Naive B cell (primary cell): ENCODE measurements at regions not wholly inside any gene's neighbourhood (a gene's known extent, or its start where the extent isn't known, plus 50 kb on each side); places are given as distances from the start of the nearest gene placed in this dataset.
"Not testable (repeated sequence)": the region's sequence is repeated elsewhere in the genome, so short reads cannot be mapped to it uniquely, and the experiment has no call there.

Experiments
- ATAC-seq, 2 donors: fragments of 150-1000 bp; cut with Tn5 transposase; 2 replicates each; pipeline ENCODE4 v1.10.0; 2021; ENCODE audit warnings: low read depth in 2 of 2, mild to moderate bottlenecking in 2 of 2, moderate library complexity in 2 of 2
- DNase-seq: peaks from one replicate; pipeline ENCODE4 v3.0.0; 2022
- H3K27ac Mint-ChIP-seq, 6 donors: one replicate each; pipeline ENCODE4 v1.8.0; 2020 to 2022; ENCODE audit warnings: mild to moderate bottlenecking in 6 of 6, mixed read lengths in 6 of 6, moderate library complexity in 5 of 6, inconsistent platforms in 2 of 6
- H3K27me3 Mint-ChIP-seq, 3 donors: one replicate each; pipeline ENCODE4 v1.8.0; 2021 to 2022; ENCODE audit warnings: mixed read lengths in 3 of 3, mild to moderate bottlenecking in 1 of 3
- H3K36me3 Mint-ChIP-seq, 2 donors: one replicate each; pipeline ENCODE4 v1.8.0; 2020 to 2022; ENCODE audit warnings: mixed read lengths in 2 of 2, inconsistent platforms in 1 of 2, mild to moderate bottlenecking in 1 of 2
- H3K4me1 Mint-ChIP-seq, 3 donors: one replicate each; pipeline ENCODE4 v1.8.0; 2020 to 2022; ENCODE audit warnings: mixed read lengths in 3 of 3, inconsistent platforms in 1 of 3, mild to moderate bottlenecking in 1 of 3, moderate library complexity in 1 of 3
- H3K4me3 Mint-ChIP-seq, 8 donors: one replicate each; pipeline ENCODE4 v1.8.0; 2020 to 2022; ENCODE audit warnings: mild to moderate bottlenecking in 8 of 8, mixed read lengths in 8 of 8, moderate library complexity in 8 of 8, inconsistent platforms in 2 of 8
- H3K9me3 Mint-ChIP-seq, 7 donors: one replicate each; pipeline ENCODE4 v1.8.0; 2020 to 2022; ENCODE audit warnings: mixed read lengths in 7 of 7, mild to moderate bottlenecking in 5 of 7, inconsistent platforms in 2 of 7, moderate library complexity in 1 of 7

- Mint-ChIP-seq H3K36me3 (no peaks in the 10 kb centered on the region), H3K4me3 (no peak overlapping the region), H3K27me3 (peaks cover 0 to 6% (median 5%) of the 10 kb centered on the region in 3 donors), H3K27ac (peak overlapping the region in 4 of 6 donors; percentile 42 to 85 (median 59)), H3K9me3 (no peaks in the 10 kb centered on the region), H3K4me1 (peaks cover 0 to 5% (median 4%) of the 10 kb centered on the region in 3 donors)
- ATAC-seq (peak in 1 of 2 donors; percentile 46), DNase-seq (no peak)
These were observed 67.3 kb upstream of the DDR1 start for GRCh38 chr6:30816791-30817739.

- not testable (repeated sequence) for ATAC-seq, H3K27me3 Mint-ChIP-seq, H3K4me3 Mint-ChIP-seq, H3K4me1 Mint-ChIP-seq, H3K27ac Mint-ChIP-seq, DNase-seq, H3K9me3 Mint-ChIP-seq, H3K36me3 Mint-ChIP-seq
These were observed 68.0 kb upstream of the DDR1 start for GRCh38 chr6:30816296-30816695.

DNA sequence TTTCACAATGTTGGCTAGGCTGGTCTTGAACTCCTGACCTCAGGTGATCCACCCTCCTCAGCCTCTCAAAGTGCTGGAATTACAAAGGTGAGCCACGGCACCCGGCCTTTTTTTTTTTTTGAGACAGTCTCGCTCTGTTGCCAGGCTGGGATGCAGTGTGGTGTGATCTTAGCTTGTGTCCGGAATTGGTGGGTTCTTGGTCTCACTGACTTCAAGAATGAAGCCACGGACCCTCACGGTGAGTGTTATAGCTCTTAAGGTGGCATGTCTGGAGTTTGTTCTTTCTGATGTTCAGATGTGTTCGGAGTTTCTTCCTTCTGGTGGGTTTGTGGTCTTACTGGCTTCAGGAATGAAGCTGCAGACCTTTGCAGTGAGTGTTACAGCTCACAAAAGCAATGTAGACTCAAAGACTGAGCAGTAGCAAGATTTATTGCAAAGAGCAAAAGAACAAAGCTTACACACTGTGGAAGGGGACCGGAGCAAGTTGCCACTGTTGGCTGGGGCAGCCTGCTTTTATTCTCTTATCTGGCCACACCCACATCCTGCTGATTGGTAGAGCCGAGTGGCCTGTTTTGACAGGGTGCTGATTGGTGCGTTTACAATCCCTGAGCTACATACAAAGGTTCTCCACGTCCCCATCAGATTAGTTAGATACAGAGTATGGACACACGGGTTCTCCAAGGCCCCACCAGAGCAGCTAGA lies 69.1 kb upstream of the DDR1 start:
- not testable (repeated sequence) for ATAC-seq, H3K27me3 Mint-ChIP-seq, H3K36me3 Mint-ChIP-seq, H3K9me3 Mint-ChIP-seq, H3K27ac Mint-ChIP-seq, DNase-seq
- peak overlapping the region in 1 of 8 donors; percentile 8 for H3K4me3 Mint-ChIP-seq
- H3K4me1 Mint-ChIP-seq = peaks cover 10 to 15% (median 12%) of the 10 kb centered on the region in 3 donors

DNA sequence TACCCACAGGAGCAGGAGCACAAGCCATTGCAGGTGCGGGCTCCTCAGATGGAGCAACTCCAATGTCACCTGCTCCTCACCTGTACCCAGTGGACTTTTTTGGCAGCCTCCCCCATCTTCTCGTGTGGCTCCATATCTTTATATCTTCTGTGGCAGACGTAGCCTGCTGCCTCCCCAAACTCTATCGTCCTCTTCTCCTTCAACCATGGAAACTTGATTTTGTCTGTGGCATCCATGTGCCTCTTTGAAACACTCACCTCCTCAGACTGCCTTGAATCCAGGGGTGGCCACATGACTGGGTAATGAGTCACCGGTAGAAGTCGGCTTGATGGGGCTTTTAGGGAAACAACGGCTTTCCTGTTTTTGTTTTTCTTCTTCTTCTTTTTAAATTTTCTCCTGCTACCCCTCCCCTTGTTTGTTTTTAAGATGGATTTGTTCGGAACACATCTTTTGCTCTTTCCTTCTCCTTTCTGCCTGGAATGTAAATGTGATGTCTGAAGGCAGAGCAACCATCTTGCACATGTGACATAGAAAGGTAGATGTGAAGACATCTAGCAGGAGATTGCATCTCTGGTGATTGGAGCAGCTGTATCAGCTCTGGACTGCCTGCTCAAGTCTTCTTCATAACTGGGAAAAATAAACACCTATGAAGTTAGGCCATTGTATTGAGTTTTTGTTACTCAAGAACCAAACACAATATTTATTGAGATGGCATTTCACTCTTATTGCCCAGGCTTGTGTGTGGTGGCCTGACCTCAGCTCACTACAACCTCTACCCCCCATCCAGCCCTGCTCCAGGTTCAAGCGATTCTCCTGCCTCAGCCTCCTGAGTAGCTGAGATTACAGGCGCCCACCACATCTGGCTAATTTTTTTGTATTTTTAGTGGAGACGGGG lies 69.9 kb upstream of the DDR1 start:
- H3K36me3 Mint-ChIP-seq = no peaks in the 10 kb centered on the region
- H3K4me1 Mint-ChIP-seq = peaks cover 10 to 17% (median 12%) of the 10 kb centered on the region in 3 donors
- DNase-seq = no peak
- ATAC-seq = no peak
- H3K4me3 Mint-ChIP-seq = no peak overlapping the region
- peaks cover 0 to 6% (median 5%) of the 10 kb centered on the region in 3 donors for H3K27me3 Mint-ChIP-seq
- H3K27ac Mint-ChIP-seq = no peak overlapping the region
- no peaks in the 10 kb centered on the region for H3K9me3 Mint-ChIP-seq

DNA sequence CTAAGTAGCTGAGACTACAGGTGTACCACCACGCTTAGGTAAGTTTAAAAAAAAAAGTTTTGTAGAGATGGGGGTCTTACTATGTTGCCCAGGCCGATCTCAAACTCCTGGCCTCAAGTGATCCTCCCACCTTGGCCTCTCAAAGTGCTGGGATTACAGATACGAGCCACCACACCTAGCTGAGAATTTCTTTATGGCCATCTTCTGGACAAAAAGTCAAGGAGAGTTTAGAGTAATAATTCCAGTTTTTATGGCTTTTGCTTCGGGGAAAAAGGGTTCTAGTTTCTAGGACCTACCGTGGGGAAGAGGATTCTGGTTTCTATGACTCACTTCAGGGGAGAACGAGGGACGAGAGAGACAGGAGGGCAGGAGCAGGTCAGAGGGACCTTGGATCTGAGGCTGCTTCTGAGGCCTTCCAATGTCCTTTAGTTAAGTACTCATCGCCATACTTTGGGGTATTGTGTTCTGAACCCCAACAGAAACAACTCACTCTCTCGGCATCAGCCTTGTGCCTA lies 69.3 kb upstream of the IER3 start:
- no peak for DNase-seq
- Mint-ChIP-seq H3K27me3 (peaks cover under 1 to 8% (median 5%) of the 10 kb centered on the region in 3 donors), H3K9me3 (no peaks in the 10 kb centered on the region), H3K36me3 (no peaks in the 10 kb centered on the region), H3K4me1 (peaks cover 10 to 17% (median 12%) of the 10 kb centered on the region in 3 donors), H3K4me3 (no peak overlapping the region), H3K27ac (no peak overlapping the region)
- ATAC-seq = no peak

DNA sequence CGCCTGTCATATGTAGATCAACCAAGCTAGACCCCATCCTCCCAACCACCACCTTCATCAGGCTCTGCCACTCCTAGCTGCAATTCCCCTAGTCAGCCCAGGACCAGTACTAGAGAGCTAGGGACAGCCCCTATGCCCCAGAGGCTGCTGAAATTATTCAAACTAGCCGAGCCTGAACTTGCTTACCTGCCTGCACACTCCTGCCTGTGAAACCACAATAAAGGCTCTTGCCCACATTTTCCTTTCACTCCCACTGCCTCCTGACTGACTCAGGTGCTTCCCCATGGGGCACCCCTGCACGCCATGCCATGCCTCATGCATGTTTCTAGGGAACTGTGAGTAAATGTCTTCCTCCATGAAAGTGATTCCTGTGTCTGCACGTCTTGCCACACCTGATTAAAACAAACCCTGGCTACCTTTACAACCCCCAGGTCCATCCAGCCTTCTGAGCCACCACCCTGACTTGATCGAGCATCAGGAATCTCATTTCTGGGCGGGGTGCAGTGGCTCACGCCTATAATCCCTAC lies 66.5 kb upstream of the IER3 start:
- peaks cover 4 to 22% (median 8%) of the 10 kb centered on the region in 3 donors for H3K27me3 Mint-ChIP-seq
- H3K27ac Mint-ChIP-seq = peak overlapping the region in 2 of 6 donors; percentile 40 to 66
- peaks cover 0 to 2% (median 0%) of the 10 kb centered on the region in 7 donors for H3K9me3 Mint-ChIP-seq
- peak; percentile 81 to 97 for ATAC-seq
- H3K4me1 Mint-ChIP-seq = peaks cover 10 to 12% (median 12%) of the 10 kb centered on the region in 3 donors
- DNase-seq = peak; percentile 39
- H3K36me3 Mint-ChIP-seq = no peaks in the 10 kb centered on the region
- H3K4me3 Mint-ChIP-seq = peak overlapping the region in 1 of 8 donors; percentile 53

GRCh38 chr6:30807566-30807965 lies 63.2 kb upstream of the IER3 start:
- H3K27ac Mint-ChIP-seq, H3K9me3 Mint-ChIP-seq, H3K4me3 Mint-ChIP-seq, ATAC-seq, H3K36me3 Mint-ChIP-seq, DNase-seq: not testable (repeated sequence)
- peaks cover 10 to 16% (median 15%) of the 10 kb centered on the region in 3 donors for H3K27me3 Mint-ChIP-seq
- peaks cover 8 to 12% (median 10%) of the 10 kb centered on the region in 3 donors for H3K4me1 Mint-ChIP-seq

- no peak overlapping the region for H3K4me3 Mint-ChIP-seq
- H3K27me3 Mint-ChIP-seq = peaks cover 10 to 22% (median 21%) of the 10 kb centered on the region in 3 donors
- ATAC-seq (no peak), DNase-seq (no peak)
- peaks cover 8 to 12% (median 10%) of the 10 kb centered on the region in 3 donors for H3K4me1 Mint-ChIP-seq
- H3K9me3 Mint-ChIP-seq = peaks cover 0 to 2% (median 0%) of the 10 kb centered on the region in 7 donors
- H3K36me3 Mint-ChIP-seq = no peaks in the 10 kb centered on the region
- H3K27ac Mint-ChIP-seq = no peak overlapping the region
These were observed 62.3 kb upstream of the IER3 start for GRCh38 chr6:30806581-30807183.

- peaks cover 0 to 2% (median 0%) of the 10 kb centered on the region in 7 donors for H3K9me3 Mint-ChIP-seq
- no peaks in the 10 kb centered on the region for H3K4me1 Mint-ChIP-seq
- no peak overlapping the region for H3K27ac Mint-ChIP-seq
- DNase-seq (no peak), ATAC-seq (no peak)
- peaks cover 10 to 23% (median 21%) of the 10 kb centered on the region in 3 donors for H3K27me3 Mint-ChIP-seq
- H3K36me3 Mint-ChIP-seq = no peaks in the 10 kb centered on the region
- H3K4me3 Mint-ChIP-seq = peak overlapping the region in 1 of 8 donors; percentile 16
These were observed 60.0 kb upstream of the IER3 start for GRCh38 chr6:30804333-30804732.

DNA sequence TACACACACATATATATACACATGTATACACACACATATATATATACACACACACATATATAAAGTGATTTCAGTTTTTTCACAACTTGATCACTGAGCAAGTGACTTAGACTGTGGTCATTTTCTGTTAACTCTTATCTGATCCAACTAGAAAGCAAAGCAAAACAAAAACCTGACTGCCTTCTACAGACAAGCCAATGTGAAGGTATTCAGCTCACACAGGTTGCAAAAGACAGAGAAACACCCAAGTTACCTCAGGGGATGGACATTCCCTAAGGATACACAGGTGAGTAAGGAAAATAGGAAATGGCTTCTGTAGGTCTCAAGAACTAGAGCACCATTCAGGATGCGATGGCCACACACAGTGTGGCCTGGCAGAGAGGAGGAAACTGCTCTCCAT lies 58.4 kb upstream of the IER3 start:
- H3K36me3 Mint-ChIP-seq = no peaks in the 10 kb centered on the region
- peaks cover 0 to 2% (median 0%) of the 10 kb centered on the region in 7 donors for H3K9me3 Mint-ChIP-seq
- H3K4me3 Mint-ChIP-seq = no peak overlapping the region
- no peaks in the 10 kb centered on the region for H3K4me1 Mint-ChIP-seq
- DNase-seq (no peak), ATAC-seq (no peak)
- H3K27ac Mint-ChIP-seq = no peak overlapping the region
- H3K27me3 Mint-ChIP-seq = peaks cover 6 to 30% (median 14%) of the 10 kb centered on the region in 3 donors

- no peak for ATAC-seq
- H3K4me3 Mint-ChIP-seq = peak overlapping the region in 1 of 8 donors; percentile 11
- no peak for DNase-seq
- H3K4me1 Mint-ChIP-seq = no peaks in the 10 kb centered on the region
- H3K36me3 Mint-ChIP-seq = no peaks in the 10 kb centered on the region
- H3K27ac Mint-ChIP-seq = peak overlapping the region in 2 of 6 donors; percentile 39 to 67
- H3K9me3 Mint-ChIP-seq = peaks cover 0 to 2% (median 0%) of the 10 kb centered on the region in 7 donors
- H3K27me3 Mint-ChIP-seq = peaks cover 6 to 31% (median 9%) of the 10 kb centered on the region in 3 donors
These were observed 57.6 kb upstream of the IER3 start for GRCh38 chr6:30801950-30802349.

DNA sequence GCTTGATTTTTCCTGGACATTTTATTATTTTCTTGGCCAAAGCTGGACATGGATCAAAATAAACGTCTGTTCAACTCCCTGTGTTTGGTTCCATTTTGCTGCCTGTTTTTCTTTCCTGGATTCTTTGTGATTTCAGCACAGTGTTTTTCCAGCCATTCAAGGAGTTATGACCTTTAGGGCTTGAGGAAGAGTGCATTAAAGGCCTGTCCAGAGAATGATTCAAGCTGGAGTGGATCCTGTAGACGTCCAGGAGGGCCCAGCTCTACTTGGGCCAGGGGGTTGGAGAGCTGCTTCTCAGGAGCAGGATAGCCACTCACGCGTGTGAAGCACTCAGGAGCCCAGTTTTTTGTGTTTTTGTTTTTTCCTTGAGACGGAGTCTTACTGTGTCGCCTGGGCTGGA lies 56.5 kb upstream of the IER3 start:
- Mint-ChIP-seq H3K9me3 (peaks cover 0 to 2% (median 0%) of the 10 kb centered on the region in 7 donors), H3K27ac (no peak overlapping the region), H3K27me3 (peaks cover 5 to 27% (median 6%) of the 10 kb centered on the region in 3 donors), H3K4me1 (no peaks in the 10 kb centered on the region), H3K36me3 (no peaks in the 10 kb centered on the region), H3K4me3 (no peak overlapping the region)
- no peak for ATAC-seq
- DNase-seq = no peak
